ENCODE measurements at regions not wholly inside any gene's neighbourhood (a gene's known extent, or its start where the extent isn't known, plus 50 kb on each side); places are given as distances from the start of the nearest gene placed in this dataset.

- H4K20me1 ChIP-seq (ENCODE audit: insufficient read depth, low read length) = no peaks in the 10 kb centered on the region
- H3K36me3 ChIP-seq (replicated peaks; ENCODE audit: insufficient read depth, low read length) = no peaks in the 10 kb centered on the region
- H2AFZ ChIP-seq (ENCODE audit: low read length) = no peak overlapping the region
- no peaks in the 10 kb centered on the region for H3K9me3 ChIP-seq (replicated peaks; ENCODE audit: insufficient read depth, low read length)
- no peak overlapping the region for H3K4me2 ChIP-seq (ENCODE audit: low read depth, low read length)
- H3K4me1 ChIP-seq (ENCODE audit: low read length) = peaks cover 7% of the 10 kb centered on the region; the same call in 1 of the 2 replicates
- H3F3A ChIP-seq (ENCODE audit: insufficient read depth, low read length) = no peaks in the 10 kb centered on the region
- H3K79me2 ChIP-seq (ENCODE audit: low read length) = no peaks in the 10 kb centered on the region
- H3K27ac ChIP-seq (ENCODE audit: low read length) = no peak overlapping the region
- no peak for TF ChIP-seq EZH2phosphoT487 (IDR thresholded peaks at IDR 0.05; ENCODE audit: low read length)
- no peak for TF ChIP-seq CTCF (IDR thresholded peaks at IDR 0.05; ENCODE audit: low read length)
- H3K9ac ChIP-seq (ENCODE audit: low read length) = no peak overlapping the region
- no peak overlapping the region for H3K4me3 ChIP-seq (ENCODE audit: low read length)
- H3K9me2 ChIP-seq (replicated peaks; ENCODE audit: insufficient read depth, low read length) = no peaks in the 10 kb centered on the region
- no peaks in the 10 kb centered on the region for H3K27me3 ChIP-seq (replicated peaks; ENCODE audit: insufficient read depth, low read length)
- no peak for DNase-seq
These were observed 291.3 kb upstream of the ADAMTSL1 start for GRCh38 chr9:18182636-18183035.

DNA sequence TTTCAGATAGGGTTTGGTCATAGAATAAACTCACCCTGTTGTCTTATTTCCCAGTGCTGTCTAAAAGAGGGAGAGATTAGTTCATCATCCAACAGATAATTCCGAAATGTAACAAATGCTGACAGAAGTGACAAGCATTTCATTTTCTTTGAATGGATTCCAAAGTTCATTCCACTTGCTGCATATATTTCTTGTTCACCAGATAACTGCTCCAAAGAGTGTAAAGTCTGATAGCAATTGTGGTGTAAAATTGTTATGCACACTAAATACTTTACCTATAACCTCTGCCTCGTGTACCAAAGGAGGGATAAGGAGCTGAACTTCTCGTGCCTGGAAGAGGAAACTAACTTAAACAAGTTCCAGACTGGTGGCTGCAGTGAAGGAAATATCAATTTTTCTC, 290.0 kb upstream of the ADAMTSL1 start:
- Histone ChIP-seq H3K9ac (ENCODE audit: low read length) (no peak overlapping the region), H3K79me2 (ENCODE audit: low read length) (no peaks in the 10 kb centered on the region), H3K4me2 (ENCODE audit: low read depth, low read length) (no peak overlapping the region), H4K20me1 (ENCODE audit: insufficient read depth, low read length) (no peaks in the 10 kb centered on the region), H3K4me1 (ENCODE audit: low read length) (peaks cover 7% of the 10 kb centered on the region; the same call in 1 of the 2 replicates), H3K27ac (ENCODE audit: low read length) (no peak overlapping the region), H2AFZ (ENCODE audit: low read length) (no peak overlapping the region), H3K27me3 (replicated peaks; ENCODE audit: insufficient read depth, low read length) (no peaks in the 10 kb centered on the region), H3F3A (ENCODE audit: insufficient read depth, low read length) (no peaks in the 10 kb centered on the region), H3K4me3 (ENCODE audit: low read length) (no peak overlapping the region), H3K36me3 (replicated peaks; ENCODE audit: insufficient read depth, low read length) (no peaks in the 10 kb centered on the region), H3K9me2 (replicated peaks; ENCODE audit: insufficient read depth, low read length) (no peaks in the 10 kb centered on the region), H3K9me3 (replicated peaks; ENCODE audit: insufficient read depth, low read length) (no peaks in the 10 kb centered on the region)
- DNase-seq = no peak
- TF ChIP-seq EZH2phosphoT487 (IDR thresholded peaks at IDR 0.05; ENCODE audit: low read length) = no peak
- no peak for TF ChIP-seq CTCF (IDR thresholded peaks at IDR 0.05; ENCODE audit: low read length)
- TF ChIP-seq EZH2 (optimal IDR thresholded peaks at IDR 0.05; ENCODE audit: low read depth, low read length) = no peak

DNA sequence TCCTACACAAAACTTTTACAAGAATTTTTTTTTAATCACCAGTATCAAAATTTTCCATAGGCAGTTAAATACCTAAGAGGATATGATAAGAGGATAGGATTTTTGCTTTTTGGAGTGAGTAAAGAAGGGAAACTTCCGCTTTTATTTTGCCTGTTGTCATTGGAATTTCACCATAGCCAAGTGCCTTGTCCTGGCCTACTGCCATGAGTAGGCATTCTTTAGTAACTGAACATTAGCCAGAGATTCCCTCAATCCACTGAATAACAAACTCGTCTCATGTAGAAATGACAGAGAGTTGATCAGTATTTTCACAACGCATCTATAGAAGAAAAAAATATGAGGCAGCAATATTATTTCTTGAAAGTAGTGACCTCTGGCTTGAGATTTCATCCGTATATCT, 289.6 kb upstream of the ADAMTSL1 start:
- DNase-seq = no peak
- H3F3A ChIP-seq (ENCODE audit: insufficient read depth, low read length) = no peaks in the 10 kb centered on the region
- no peaks in the 10 kb centered on the region for H3K9me2 ChIP-seq (replicated peaks; ENCODE audit: insufficient read depth, low read length)
- no peaks in the 10 kb centered on the region for H3K9me3 ChIP-seq (replicated peaks; ENCODE audit: insufficient read depth, low read length)
- no peak overlapping the region for H3K4me2 ChIP-seq (ENCODE audit: low read depth, low read length)
- no peak overlapping the region for H2AFZ ChIP-seq (ENCODE audit: low read length)
- H3K27me3 ChIP-seq (replicated peaks; ENCODE audit: insufficient read depth, low read length) = no peaks in the 10 kb centered on the region
- no peak overlapping the region for H3K4me3 ChIP-seq (ENCODE audit: low read length)
- TF ChIP-seq EZH2 (optimal IDR thresholded peaks at IDR 0.05; ENCODE audit: low read depth, low read length) (no peak), CTCF (IDR thresholded peaks at IDR 0.05; ENCODE audit: low read length) (no peak), EZH2phosphoT487 (IDR thresholded peaks at IDR 0.05; ENCODE audit: low read length) (no peak)
- no peak overlapping the region for H3K27ac ChIP-seq (ENCODE audit: low read length)
- no peak overlapping the region for H3K9ac ChIP-seq (ENCODE audit: low read length)
- peaks cover 7% of the 10 kb centered on the region; the same call in 1 of the 2 replicates for H3K4me1 ChIP-seq (ENCODE audit: low read length)
- no peaks in the 10 kb centered on the region for H3K36me3 ChIP-seq (replicated peaks; ENCODE audit: insufficient read depth, low read length)
- H3K79me2 ChIP-seq (ENCODE audit: low read length) = no peaks in the 10 kb centered on the region
- no peaks in the 10 kb centered on the region for H4K20me1 ChIP-seq (ENCODE audit: insufficient read depth, low read length)

Measured in MM.1S (cell line).